ENCODE measurements at regions not wholly inside any gene's neighbourhood (a gene's known extent, or its start where the extent isn't known, plus 50 kb on each side); places are given as distances from the start of the nearest gene placed in this dataset.

DNA sequence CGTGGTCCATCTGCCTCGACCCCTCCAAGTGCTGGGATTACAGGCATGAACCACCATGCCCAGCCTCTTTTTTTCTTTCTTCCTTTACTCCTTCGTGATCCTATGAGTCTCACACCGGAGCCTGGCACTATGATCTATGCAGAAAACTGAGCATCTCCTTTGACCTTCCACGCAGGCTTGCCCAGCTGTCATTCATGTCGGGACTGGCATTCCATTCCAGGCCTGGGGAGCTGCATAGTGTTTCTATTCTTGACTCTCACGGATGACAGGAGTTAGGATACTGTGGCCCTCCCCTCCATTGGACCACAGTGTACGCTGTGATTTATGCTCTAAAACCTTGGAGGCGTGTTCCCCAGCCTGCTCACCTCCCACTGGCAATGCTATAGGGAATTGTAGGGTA, 611.8 kb downstream of the BRD1 start:
- no peak for DNase-seq

DNA sequence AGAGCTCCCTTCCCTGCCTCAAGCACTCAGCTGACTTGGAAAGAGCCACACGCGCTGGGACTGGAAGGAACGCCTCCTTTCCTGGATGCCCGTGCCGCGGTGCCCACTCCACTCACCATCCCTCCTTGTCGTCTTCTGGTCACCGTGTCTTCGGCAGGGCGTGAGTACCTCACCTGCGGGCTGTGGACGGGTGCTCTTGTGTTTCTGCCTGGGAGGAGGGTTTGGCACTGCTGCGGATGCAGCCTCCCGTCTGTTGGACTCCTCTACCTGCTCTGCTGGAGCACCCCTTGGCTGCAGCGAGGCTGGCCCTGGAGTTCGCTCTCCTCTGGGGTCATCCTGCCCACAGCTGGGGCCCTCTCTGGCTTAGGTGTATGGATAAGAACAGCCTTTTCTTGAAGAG, 612.7 kb downstream of the BRD1 start:
- DNase-seq: no peak

DNA sequence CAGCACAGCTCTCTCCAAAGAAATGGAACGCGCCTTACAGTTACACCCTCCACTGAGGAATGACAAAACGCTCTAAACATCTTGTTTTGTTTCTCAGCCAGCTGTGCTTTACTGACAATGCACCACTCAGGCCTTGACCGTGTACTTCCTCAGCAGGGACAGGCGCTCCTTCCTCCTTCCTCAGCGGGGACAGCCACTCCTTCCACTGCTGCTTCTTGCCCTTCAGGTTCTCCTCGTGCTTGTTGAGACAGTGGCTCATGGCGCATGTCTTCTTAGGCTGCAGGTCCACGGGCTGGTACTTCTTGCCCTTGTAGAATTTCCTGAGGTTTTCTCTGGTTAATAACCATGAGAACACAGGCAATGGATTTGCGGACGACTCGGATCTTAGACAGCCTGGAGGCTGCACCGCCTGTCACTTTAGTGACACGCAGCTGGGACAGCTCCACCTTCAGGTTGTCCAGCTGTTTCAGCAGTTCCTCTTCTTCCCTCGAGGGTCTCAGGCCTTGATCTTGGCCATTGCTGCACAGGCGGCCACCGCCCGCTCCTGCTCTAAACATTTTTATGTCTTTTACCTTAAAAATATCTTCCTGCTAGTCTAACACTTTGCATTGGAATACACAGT, 613.8 kb downstream of the BRD1 start:
- no peak for DNase-seq

DNA sequence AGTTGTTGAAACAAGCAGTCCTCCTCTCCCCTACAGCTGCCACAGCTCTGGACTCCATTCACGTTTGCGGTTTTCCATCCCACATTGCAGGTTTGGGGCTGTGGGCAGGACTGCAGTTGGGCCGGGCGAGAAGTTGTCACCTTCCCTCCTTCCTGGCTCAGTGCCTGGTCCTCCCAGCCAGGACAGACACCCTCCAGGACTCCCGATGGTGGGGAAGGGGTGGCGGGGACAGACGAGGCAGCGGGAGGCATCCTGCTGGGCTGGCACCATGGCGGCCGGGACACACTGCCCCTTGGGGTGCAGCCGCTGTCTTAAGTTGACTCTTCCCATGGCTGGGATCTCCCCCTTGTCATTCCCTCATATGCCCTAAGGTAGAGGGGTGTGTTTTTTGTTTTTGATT, 615.2 kb downstream of the BRD1 start:
- DNase-seq: no peak

DNA sequence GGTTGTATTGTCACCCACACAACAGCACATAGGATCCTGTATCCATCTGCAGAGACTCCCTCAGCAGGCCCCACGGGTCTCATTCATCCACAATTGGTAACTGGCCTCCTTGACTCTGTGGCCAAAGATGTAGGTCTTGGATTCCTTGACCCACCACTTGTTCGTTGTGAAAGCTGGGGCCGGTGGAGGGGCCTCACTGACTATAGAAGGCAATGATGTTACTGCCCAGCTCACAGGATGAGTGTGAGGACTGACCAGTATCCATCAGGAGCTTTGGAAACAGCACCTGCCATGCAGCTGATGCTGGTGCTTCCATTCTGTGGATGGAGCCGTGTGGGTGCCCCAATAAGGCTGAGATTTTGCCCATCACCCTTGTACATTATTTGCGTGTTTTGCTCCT, 615.7 kb downstream of the BRD1 start:
- DNase-seq: no peak

DNA sequence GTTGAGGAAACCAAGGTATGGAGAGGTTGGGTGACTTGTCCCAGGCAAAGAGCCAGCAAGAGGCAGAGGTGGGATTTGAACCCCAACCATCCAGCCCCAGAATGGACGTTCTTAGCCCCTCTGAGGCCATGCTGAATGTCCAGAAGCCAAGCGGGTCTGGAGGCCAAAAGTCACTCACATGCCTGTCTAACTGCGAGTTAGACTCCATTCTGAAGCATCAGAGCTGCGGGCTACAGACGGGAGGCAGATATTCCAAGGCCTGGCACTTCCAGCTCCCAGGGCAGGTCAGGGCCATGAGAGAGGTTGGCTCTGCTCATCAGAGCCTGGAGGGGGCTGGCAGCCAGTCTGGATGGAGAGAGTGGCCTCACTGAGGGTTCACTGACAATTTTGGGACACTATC, 616.5 kb downstream of the BRD1 start:
- DNase-seq: no peak

DNA sequence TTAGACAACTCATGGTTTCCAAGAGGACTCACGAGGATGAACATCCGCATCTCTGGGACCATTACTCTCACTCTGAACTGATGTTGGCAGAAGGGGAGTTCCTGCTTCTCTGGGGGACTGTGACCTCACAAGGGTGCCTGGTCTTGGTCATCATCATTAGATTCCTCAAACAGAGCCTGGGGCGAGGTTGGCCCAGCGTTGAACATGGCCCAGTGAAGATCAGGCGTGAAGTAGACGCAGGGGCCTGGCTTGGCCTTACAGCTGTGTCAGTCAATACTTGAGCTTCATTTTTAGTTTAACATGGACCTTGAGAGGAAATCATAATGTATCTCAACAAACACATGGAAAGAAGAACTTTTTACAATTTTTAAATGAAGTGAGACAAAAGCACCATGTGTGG, 617.1 kb downstream of the BRD1 start:
- DNase-seq: no peak

DNA sequence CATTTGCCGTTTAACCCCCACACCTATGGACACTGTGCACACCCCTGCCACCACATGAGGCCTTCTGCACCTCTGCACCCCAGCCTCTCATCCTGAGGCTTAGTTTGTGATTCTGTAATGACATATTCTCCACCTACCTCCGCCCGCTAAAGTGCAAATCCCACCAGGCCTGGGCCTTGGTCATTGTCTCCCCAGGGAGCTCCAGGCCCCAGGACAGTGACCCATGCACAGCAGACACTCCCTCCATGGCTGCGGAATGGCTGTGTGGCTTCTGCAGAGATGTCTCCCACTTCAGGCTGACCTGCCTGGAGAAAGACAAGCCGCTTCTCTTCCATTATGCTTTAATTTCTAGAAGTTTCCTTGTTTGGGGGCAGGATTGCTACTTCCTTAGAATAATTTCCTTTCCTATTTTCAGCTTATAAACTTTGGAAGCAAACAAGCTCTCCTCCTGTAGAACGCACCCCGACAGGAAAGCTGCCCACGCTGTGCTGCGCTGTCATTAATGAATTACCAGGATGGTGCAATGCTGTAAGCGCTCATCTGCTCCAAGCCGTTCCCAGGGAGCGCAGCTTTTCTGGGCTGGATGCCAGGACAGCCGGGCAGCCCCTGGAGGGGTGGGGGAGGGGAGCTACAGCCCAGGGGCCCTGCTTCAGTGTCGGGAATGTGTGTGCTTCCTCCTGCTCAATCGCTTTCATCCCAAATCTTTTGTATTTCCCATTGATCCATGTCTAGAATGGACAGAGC, 618.0 kb downstream of the BRD1 start:
- no peak for DNase-seq

DNA sequence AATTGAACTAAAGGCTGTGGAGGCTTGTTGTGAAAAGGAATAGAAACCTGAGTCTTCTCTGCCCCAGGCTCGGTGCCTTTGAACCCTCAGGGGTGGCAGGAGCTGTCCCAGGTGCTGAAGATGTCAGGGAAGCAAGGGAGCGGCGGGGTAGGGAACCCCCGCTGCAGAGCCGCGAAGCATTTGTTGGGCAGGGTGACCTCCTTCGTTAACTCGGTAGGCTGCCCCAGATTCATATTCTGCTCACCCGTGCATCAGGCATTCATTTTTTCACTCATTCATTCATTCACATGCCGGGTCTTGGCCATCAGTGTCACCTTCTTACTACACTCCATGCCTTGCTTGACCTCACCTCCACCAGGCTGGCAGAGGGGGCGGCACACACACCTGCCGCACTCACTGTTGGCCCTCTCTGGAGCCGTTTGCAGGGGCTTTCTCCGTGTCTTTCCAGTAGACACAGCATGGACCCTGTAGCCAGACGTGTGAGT, 618.9 kb downstream of the BRD1 start:
- DNase-seq: no peak

DNA sequence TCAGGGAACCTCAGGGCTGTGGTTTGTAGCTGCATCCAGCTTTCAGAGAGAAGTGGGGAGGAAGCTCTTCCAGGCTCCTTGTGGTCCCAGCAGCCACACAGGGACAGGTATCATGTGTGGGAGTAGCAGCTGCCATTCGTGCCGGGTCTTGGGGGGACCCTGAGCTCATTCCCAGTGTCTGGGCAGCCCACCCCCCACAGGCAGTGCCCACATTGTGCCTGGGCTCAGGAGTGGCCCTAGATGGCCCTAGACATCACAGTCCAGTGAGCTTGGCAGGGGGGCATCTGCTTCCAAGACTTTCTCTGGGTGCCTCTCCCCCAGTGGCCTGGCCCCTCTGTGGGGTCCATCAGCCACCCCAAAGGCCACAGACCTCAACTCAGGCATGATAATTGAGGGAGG, 619.7 kb downstream of the BRD1 start:
- no peak for DNase-seq

DNA sequence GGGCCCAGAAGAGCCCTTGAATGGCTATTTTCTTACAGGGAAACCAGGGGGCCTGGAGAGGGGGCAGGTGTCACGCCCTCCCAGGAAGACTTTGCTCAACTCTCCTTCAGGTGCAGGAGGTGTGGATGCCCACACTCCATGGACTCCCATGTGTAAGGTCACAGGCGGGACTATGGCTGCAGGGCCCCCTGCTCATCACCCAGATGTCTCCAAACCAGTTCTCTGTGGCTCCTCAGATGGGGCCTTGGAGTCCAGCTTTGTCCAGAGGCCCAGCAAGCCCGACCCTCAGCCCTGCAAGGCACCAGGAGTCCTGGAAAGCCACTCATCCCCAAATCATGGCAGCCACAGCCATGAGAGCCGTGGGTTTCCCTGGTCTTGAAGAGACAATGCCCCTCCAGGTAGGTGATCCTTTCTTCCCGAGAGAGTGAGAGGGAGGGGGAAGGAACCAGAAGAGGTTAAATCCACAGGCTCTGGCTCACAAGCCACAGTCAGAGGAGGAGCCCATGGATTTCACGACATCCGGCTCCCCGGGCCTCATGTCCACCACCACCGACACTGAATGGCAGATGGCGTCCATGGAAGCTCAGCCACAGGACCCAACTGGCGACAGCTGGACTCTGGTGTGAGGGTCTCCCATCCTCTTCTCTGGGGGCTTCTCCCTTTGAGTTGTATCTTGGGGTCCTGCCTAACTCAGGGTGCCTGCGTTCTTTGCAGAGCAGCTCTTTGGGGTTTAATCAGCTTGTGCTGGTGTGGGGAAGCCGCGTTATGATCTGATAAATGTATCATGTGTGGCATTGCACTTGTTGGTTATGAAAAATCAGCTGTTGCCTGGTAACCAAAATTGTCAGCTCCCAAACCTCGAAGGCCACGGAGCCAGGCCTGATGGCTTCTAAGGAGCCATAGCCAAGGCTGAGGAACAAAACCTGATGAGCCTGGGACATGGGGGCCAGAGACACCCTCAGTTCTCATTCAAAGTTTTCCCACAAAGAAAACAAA, 620.4 kb downstream of the BRD1 start:
- DNase-seq: no peak

DNA sequence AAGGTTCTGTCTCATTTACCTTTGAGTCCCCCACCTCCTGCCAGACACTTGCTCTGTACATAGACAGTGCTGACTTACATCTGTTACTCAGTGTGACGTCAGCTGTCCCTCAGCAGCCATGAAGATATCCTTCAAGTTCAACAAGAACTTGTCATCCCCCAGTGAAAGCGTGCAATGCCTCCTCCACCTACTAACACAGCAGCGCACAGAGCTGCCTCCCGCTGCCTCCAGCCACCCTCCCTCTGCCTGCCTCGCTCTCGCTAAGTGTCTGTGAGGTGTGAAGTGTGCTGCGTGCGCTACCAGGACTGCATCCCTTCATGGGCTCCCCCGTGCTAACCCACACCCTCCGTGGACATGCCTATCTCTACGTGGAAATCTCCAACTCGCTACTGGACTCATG, 621.4 kb downstream of the BRD1 start:
- no peak for DNase-seq

DNA sequence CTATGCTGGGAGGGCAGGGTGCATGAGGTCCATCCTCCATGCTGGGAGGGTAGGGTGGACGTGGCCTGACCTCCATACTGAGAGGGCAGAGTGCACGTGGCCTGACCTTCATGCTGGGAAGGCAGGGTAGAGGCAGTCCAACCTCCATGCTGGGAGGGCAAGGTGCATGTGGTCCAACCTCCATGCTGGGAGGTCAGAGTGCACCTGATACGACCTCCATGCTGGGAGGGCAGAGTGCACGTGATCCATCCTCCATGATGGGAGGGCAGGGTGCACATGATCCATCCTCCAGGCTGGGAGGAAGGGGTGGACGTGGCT, 622.2 kb downstream of the BRD1 start:
- no peak for DNase-seq

DNA sequence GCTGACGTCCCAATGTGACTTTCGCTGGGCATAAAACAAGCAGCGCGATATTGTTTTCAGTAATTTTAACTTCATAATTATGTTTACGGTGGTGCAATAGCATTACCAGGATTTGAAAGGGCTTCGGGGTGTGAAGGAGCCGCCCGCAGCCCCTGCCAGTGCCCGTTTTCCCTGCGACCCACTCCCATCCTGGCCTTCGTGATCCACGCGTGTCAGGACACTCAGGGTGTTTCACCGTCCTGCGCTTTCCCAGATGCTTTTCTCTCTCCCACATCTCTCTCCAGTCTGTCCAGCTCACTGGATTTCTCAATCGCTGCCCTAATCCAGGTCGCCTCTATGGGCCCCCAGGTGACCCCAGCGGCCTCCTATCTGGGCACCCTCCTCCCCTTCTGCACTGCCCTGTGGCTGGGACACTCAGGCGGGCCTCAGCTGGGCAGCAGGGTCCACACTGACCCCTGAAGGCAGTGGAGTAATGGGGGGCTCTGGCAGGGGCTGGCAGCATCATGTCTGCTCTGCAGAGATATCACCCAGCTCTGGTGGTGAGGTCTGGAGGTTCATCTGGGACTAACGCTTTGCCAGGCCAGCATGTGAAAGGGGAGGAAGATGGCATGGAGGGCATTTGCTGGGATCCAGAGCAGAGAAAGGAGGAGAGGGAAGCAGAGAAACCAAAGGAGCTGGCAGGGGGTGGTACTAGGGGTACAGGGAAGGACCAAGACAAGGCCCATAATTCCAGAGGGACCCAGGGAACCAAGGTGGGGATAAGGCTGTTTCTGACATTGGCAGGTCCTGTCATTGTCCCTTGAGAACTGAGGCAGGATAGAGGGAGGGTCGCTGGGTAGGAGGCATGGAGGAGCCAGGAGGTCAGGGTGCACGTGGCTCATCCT, 622.8 kb downstream of the BRD1 start:
- DNase-seq: no peak

DNA sequence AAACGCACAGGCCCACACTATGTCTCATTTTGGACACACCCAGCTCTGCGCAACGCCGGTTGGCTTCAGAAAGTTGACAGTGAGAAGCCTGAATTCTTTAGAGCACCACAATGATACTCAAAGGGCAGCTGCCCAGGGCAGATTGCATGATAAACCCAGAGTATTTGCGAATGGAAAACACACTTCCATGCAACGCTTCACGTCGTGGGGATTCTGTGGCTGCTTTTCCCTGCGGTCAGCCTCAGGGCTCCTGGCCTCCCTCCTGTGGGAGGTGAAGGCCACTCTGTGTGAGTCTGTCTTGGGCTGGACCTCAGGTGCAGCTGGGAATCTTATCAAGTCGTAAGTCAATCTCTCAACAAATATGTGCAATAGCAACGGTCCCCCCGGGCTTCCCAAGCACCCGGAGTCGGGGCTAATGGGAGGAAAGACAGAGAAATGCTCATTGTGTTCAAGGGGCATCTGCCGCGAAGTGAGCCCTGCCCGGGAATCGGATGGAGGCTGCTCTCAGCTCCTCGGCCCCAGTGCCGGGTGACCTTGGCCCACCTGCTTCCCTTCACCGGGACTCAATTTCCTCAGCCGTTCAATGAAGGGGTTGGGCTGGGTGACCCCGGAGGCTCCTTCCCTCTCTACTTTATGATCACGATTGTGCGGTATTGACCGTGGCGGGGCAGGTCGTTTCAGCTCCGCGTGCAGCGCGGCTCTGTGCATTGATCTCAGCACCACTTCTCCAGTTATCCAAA, 623.6 kb downstream of the BRD1 start:
- no peak for DNase-seq

DNA sequence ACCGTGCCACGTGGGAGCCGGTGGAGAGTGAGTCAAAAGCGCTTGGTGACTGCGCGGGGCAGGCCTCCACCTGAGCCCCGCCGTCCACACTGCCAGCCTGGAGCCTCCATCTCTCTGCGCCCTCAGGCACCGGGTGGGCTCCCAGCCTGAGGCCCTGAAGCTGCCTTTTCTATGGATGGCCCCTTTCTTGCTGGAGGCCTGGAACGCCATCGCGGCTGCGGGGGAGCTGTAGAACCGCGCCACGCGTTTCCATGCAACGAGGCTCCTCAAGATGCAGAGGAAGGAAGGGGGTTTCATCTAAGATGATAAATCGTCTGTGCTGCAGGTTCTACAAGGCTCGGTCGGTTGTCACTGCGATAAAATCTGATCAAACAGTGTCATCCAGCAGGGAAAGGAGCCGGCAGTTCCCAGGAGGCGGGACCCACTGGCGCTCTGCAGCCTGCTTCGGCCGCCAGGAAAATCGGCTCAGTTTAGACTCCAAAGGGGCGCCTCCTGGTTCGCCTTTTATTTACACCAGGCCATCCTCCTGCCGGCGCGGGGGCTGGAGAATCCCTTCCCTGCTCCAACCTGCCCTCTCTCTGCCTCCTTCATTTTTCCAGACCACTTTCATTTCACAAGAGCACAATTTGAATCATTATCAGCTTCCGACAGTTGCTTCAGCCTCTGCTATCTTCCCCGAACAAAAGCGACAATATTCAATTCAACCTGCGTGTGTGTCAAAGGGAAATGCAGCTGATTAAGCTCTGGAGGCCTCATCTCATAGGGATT, 624.4 kb downstream of the BRD1 start:
- no peak for DNase-seq

DNA sequence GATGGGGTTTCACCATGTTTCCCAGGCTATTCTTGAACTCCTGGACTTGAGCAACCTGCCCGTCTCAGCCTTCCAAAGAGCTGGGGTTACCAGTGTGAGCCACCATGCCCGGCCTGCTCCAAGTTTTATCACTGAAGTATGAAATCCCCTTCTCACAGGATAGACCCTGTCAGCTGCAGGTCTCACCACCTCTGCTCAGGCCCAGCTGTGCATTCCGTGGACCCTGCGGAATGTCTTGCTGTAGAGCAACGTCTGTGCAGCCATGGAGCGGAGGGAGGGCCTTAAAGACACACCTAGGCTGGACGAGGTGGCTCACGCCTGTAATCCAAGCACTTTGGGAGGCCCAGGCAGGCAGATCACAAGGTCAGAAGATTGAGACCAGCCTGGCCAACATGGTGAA, 625.4 kb downstream of the BRD1 start:
- no peak for DNase-seq

DNA sequence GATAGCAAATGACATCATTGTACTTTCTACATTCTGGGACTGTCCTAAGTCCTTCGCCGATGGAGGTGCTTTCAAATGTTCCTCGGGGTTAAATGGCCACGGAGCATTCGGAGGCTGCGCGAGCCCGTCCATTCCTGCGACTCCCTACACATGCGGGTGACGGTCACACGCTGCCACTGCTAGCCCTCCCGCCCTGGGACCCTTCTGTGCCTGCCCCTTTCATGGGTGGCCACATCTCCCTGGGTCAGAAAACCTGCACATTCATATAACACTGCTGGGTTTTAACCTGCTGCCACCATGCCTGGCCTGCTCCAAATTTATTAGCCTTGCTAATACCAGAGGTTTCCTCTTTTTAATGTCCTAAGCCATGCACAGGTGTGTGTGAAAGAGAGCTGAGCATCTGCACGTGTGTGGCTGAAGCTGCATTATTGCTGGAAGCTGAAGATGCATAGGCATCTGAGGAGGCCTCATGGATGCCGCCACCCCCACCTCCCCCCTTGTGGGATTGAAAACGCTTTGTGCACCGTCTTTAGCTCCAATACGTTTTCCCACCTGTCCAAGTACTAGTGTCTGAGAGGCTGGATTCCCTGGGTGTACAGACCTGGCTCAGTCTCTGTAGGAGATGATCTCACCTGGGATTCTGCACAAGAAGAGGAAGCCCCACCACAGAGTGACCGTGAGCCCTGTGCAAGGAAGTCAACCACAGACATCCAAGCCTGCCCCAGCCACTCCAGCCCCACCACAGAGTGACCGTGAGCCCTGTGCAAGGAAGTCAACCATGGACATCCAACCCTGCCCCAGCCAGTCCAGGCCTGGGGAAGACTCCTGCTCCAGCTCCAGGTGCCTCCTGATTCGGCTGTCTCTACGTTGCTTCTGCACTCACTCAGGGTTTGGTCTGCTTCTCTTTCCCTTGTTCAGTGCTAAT, 626.4 kb downstream of the BRD1 start:
- no peak for DNase-seq

DNA sequence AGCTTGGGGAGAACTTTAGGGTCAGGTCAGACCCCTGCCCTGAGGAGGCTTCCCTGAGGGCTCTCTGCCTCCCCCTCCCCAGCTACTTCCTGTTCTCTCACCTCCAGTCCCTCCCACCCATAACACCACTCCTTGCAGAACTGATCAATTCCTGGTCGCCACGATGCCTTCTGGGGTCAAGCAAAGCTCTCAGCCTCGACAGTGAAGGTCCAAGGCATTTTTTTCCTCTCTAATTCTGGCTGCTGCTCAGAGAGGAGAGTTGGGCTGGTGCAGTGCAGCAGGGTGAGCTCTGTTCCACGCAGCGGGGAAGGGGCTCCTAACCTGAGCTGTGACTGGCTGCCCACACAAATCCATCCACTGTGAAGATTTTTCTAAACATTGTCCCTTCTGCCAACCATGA, 628.4 kb downstream of the BRD1 start:
- no peak for DNase-seq

DNA sequence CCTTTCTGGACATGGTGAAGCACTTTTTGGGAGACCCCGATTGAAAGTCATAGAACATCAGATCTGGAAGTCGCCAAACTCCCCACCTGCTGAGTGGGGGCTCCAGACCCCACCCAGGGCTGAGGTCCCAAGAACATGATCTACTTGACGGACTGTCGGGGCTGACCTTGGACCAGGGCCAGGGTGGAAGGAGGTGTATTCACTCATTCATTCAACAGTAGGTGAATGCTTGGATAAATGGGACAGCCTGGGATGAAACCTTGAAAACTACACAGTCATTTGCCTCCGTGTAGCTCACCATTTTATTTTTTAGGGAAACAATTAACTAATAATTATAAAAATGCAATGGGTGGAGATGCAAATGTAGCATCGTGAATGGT, 629.0 kb downstream of the BRD1 start:
- no peak for DNase-seq

Data from amniotic stem cell (primary cell).